ENCODE measurements at regions not wholly inside any gene's neighbourhood (a gene's known extent, or its start where the extent isn't known, plus 50 kb on each side); places are given as distances from the start of the nearest gene placed in this dataset.
"Not testable (repeated sequence)": the region's sequence is repeated elsewhere in the genome, so short reads cannot be mapped to it uniquely, and the experiment has no call there.

DNA sequence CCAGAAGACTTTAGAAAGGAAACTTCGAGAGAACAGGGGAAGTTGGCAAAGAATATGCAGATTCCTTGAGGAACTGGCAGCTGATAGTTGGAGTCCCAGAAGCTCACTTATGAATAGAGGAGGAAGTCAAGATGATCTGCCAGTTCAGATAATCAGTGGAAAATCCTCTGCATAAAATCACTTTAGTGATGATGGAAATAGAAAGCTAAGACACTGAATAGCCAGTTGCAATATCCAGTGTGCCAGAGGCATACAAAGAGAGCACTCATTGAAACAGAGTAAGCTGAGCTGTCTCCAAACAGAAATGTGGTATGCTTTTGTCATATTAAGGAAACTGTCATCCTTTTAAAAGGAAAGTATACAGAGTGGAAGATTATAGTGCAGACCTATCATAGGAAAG lies 1207.6 kb downstream of the OTOL1 start:
- Histone ChIP-seq H2AFZ (replicated peaks) (no peak overlapping the region), H3K9ac (no peak overlapping the region), H3K27me3 (no peaks in the 10 kb centered on the region), H3K4me1 (no peaks in the 10 kb centered on the region), H3K4me3 (no peak overlapping the region), H4K20me1 (ENCODE audit: low read depth) (no peaks in the 10 kb centered on the region), H3K4me2 (no peak overlapping the region), H3K79me2 (ENCODE audit: low read depth) (no peaks in the 10 kb centered on the region), H3F3A (ENCODE audit: low read depth) (no peaks in the 10 kb centered on the region), H3K9me3 (ENCODE audit: low read depth) (no peaks in the 10 kb centered on the region), H3K36me3 (no peaks in the 10 kb centered on the region), H3K27ac (no peak overlapping the region)
- no peak for TF ChIP-seq EZH2 (IDR thresholded peaks at IDR 0.05)
- TF ChIP-seq, protein P1, sequence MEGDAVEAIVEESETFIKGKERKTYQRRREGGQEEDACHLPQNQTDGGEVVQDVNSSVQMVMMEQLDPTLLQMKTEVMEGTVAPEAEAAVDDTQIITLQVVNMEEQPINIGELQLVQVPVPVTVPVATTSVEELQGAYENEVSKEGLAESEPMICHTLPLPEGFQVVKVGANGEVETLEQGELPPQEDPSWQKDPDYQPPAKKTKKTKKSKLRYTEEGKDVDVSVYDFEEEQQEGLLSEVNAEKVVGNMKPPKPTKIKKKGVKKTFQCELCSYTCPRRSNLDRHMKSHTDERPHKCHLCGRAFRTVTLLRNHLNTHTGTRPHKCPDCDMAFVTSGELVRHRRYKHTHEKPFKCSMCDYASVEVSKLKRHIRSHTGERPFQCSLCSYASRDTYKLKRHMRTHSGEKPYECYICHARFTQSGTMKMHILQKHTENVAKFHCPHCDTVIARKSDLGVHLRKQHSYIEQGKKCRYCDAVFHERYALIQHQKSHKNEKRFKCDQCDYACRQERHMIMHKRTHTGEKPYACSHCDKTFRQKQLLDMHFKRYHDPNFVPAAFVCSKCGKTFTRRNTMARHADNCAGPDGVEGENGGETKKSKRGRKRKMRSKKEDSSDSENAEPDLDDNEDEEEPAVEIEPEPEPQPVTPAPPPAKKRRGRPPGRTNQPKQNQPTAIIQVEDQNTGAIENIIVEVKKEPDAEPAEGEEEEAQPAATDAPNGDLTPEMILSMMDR (IDR thresholded peaks at IDR 0.05): no peak
- TF ChIP-seq EZH2phosphoT487 (IDR thresholded peaks at IDR 0.05): no peak
- no peaks in the 10 kb centered on the region for H3K36me3 Mint-ChIP-seq
- DNase-seq (ENCODE audit: low spot score): no peak
- H3K9me3 Mint-ChIP-seq: peaks cover 2% of the 10 kb centered on the region
- no peak overlapping the region for H3K27ac Mint-ChIP-seq
- H3K4me1 Mint-ChIP-seq: peaks cover 6% of the 10 kb centered on the region
- no peaks in the 10 kb centered on the region for H3K27me3 Mint-ChIP-seq (ENCODE audit: insufficient read depth, low read depth)
- H3K4me3 Mint-ChIP-seq: no peak overlapping the region

GRCh38 chr3:162704799-162705385 lies 1208.3 kb downstream of the OTOL1 start:
- H3K27me3 ChIP-seq: no peaks in the 10 kb centered on the region
- H3K36me3 ChIP-seq: no peaks in the 10 kb centered on the region
- H4K20me1 ChIP-seq (ENCODE audit: low read depth): no peaks in the 10 kb centered on the region
- DNase-seq (ENCODE audit: low spot score): no peak
- Mint-ChIP-seq H3K27me3 (ENCODE audit: insufficient read depth, low read depth) (no peaks in the 10 kb centered on the region), H3K4me3 (no peak overlapping the region), H3K27ac (no peak overlapping the region), H3K4me1 (peaks cover 6% of the 10 kb centered on the region), H3K36me3 (no peaks in the 10 kb centered on the region), H3K9me3 (peaks cover 5% of the 10 kb centered on the region)
- no peak overlapping the region for H3K4me3 ChIP-seq
- H3K4me2 ChIP-seq: no peak overlapping the region
- H3K4me1 ChIP-seq: no peaks in the 10 kb centered on the region
- TF ChIP-seq, protein P1 (IDR thresholded peaks at IDR 0.05): no peak
- TF ChIP-seq EZH2phosphoT487 (IDR thresholded peaks at IDR 0.05) (no peak), EZH2 (IDR thresholded peaks at IDR 0.05) (no peak)
- no peaks in the 10 kb centered on the region for H3K79me2 ChIP-seq (ENCODE audit: low read depth)
- H3F3A ChIP-seq (ENCODE audit: low read depth): no peaks in the 10 kb centered on the region
- no peaks in the 10 kb centered on the region for H3K9me3 ChIP-seq (ENCODE audit: low read depth)
- H2AFZ ChIP-seq (replicated peaks): no peak overlapping the region
- no peak overlapping the region for H3K9ac ChIP-seq
- H3K27ac ChIP-seq: no peak overlapping the region

- H3K27me3 ChIP-seq; H3K27ac ChIP-seq; H3K36me3 ChIP-seq; H3K36me3 Mint-ChIP-seq; H3K4me3 ChIP-seq; H3K79me2 ChIP-seq (ENCODE audit: low read depth); H3F3A ChIP-seq (ENCODE audit: low read depth); H4K20me1 ChIP-seq (ENCODE audit: low read depth); H3K27ac Mint-ChIP-seq; H3K9me3 Mint-ChIP-seq; H3K27me3 Mint-ChIP-seq (ENCODE audit: insufficient read depth, low read depth); H3K4me2 ChIP-seq; H3K9me3 ChIP-seq (ENCODE audit: low read depth); H3K4me3 Mint-ChIP-seq; H3K4me1 ChIP-seq; H3K9ac ChIP-seq; H2AFZ ChIP-seq (replicated peaks); H3K4me1 Mint-ChIP-seq; DNase-seq (ENCODE audit: low spot score): not testable (repeated sequence)
Observed at GRCh38 chr3:162708394-162708793, 1211.8 kb downstream of the OTOL1 start.

- not testable (repeated sequence) for H3K27me3 ChIP-seq; H3K79me2 ChIP-seq (ENCODE audit: low read depth); H3K36me3 Mint-ChIP-seq; H3K36me3 ChIP-seq; DNase-seq (ENCODE audit: low spot score); H3K4me3 Mint-ChIP-seq; H3F3A ChIP-seq (ENCODE audit: low read depth); H4K20me1 ChIP-seq (ENCODE audit: low read depth); H3K4me1 Mint-ChIP-seq; H3K4me3 ChIP-seq; H2AFZ ChIP-seq (replicated peaks); H3K9me3 Mint-ChIP-seq; H3K27ac ChIP-seq; H3K4me1 ChIP-seq; H3K27me3 Mint-ChIP-seq (ENCODE audit: insufficient read depth, low read depth); H3K4me2 ChIP-seq; H3K9ac ChIP-seq; H3K9me3 ChIP-seq (ENCODE audit: low read depth); H3K27ac Mint-ChIP-seq
Observed at GRCh38 chr3:162708942-162709706, 1212.5 kb downstream of the OTOL1 start.
